GM23338 (cell line): ENCODE measurements at regions not wholly inside any gene's neighbourhood (a gene's known extent, or its start where the extent isn't known, plus 50 kb on each side); places are given as distances from the start of the nearest gene placed in this dataset.

Source experiments
- TF ChIP-seq, protein P1 (sequence below): IDR thresholded peaks from one replicate; pipeline ENCODE4 v1.6.1; 2018; ENCODE audit warnings: antibody characterized with exemption; ENCODE audit not compliant: unreplicated experiment
- TF ChIP-seq, protein P2 (sequence below), 2 experiments: fragments of 200-600 bp in 1 of 2; sonication (generic) in 1 of 2; conservative IDR thresholded peaks; 2 replicates each; pipeline versions ENCODE4 v1.5.1 to v1.6.1; 2016 to 2017; ENCODE audit warnings: antibody characterized with exemption in 2 of 2, low read depth in 2 of 2, mild to moderate bottlenecking in 2 of 2, moderate library complexity in 1 of 2

DNA sequence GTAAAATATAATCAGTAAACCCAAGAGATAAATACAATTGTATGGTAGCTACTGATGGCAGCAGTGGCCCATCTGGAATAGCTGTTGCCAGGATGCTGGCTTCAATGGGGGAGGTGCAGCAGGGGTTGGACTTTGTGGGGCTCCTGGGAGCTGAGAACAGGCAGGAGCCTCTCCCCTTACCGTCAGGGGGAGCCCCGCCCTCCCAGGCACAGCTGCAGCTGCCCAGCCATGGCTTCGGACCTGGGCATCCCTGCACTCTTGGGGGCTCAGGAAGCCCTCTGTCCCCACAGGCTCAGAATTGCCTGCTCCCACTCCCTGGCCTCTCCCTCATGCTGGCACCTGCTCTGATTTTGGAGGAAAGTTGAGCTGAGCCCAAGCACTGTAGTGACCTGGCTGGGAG lies 741.1 kb downstream of the CDH11 start:
- TF ChIP-seq, protein P1, sequence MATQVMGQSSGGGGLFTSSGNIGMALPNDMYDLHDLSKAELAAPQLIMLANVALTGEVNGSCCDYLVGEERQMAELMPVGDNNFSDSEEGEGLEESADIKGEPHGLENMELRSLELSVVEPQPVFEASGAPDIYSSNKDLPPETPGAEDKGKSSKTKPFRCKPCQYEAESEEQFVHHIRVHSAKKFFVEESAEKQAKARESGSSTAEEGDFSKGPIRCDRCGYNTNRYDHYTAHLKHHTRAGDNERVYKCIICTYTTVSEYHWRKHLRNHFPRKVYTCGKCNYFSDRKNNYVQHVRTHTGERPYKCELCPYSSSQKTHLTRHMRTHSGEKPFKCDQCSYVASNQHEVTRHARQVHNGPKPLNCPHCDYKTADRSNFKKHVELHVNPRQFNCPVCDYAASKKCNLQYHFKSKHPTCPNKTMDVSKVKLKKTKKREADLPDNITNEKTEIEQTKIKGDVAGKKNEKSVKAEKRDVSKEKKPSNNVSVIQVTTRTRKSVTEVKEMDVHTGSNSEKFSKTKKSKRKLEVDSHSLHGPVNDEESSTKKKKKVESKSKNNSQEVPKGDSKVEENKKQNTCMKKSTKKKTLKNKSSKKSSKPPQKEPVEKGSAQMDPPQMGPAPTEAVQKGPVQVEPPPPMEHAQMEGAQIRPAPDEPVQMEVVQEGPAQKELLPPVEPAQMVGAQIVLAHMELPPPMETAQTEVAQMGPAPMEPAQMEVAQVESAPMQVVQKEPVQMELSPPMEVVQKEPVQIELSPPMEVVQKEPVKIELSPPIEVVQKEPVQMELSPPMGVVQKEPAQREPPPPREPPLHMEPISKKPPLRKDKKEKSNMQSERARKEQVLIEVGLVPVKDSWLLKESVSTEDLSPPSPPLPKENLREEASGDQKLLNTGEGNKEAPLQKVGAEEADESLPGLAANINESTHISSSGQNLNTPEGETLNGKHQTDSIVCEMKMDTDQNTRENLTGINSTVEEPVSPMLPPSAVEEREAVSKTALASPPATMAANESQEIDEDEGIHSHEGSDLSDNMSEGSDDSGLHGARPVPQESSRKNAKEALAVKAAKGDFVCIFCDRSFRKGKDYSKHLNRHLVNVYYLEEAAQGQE, result no peak
- TF ChIP-seq, protein P2, sequence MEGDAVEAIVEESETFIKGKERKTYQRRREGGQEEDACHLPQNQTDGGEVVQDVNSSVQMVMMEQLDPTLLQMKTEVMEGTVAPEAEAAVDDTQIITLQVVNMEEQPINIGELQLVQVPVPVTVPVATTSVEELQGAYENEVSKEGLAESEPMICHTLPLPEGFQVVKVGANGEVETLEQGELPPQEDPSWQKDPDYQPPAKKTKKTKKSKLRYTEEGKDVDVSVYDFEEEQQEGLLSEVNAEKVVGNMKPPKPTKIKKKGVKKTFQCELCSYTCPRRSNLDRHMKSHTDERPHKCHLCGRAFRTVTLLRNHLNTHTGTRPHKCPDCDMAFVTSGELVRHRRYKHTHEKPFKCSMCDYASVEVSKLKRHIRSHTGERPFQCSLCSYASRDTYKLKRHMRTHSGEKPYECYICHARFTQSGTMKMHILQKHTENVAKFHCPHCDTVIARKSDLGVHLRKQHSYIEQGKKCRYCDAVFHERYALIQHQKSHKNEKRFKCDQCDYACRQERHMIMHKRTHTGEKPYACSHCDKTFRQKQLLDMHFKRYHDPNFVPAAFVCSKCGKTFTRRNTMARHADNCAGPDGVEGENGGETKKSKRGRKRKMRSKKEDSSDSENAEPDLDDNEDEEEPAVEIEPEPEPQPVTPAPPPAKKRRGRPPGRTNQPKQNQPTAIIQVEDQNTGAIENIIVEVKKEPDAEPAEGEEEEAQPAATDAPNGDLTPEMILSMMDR (conservative IDR thresholded peaks at IDR 0.05; ENCODE audit: low read depth in 2 of 2), result no peak
